K562 (cell line): ENCODE measurements at regions not wholly inside any gene's neighbourhood (a gene's known extent, or its start where the extent isn't known, plus 50 kb on each side); places are given as distances from the start of the nearest gene placed in this dataset.
A peak's percentile ranks its signal among the peaks of the same experiment; 100 is the strongest.

ENCODE experiments used
- ATAC-seq: fragments of 200-7000 bp; cut with Tn5 transposase; 3 replicates; pipeline ENCODE4 v1.9.1; 2020; ENCODE audit warnings: moderate library complexity
- BruUV-seq: library from RNA; stranded (reverse); fragments of 400-500 nt; replicated peaks from 2 replicates; lab custom pipeline; 2021; lab: Mats Ljungman, UMichigan
- CTCF ChIA-PET: fragments of 300-600 bp; formaldehyde crosslinking; extraction: SDS; loops from one replicate; lab custom pipeline; 2021; ENCODE audit warnings: low intra/inter-chr PET ratio; lab: Yijun Ruan, JAX
- POLR2A ChIA-PET: fragments of 300-600, 350-650 bp; sonication (Branson Sonifier 250); formaldehyde crosslinking; extraction: SDS; loops from one replicate; lab custom pipeline; 2021; ENCODE audit warnings: antibody characterized with exemption, inconsistent platforms; lab: Yijun Ruan, JAX
- DNase-seq, 4 experiments: peaks; one replicate each; pipeline versions ENCODE4 v3.0.0 to v3.0.0-alpha.2; 2011 to 2018; ENCODE audit warnings: low spot score in 3 of 4, mixed read lengths in 3 of 4; ENCODE audit errors: extremely low read depth in 1 of 4
- FAIRE-seq: peaks from 2 replicates; lab custom pipeline; 2011; peaks lifted over from hg19 to GRCh38; lab: Jason Lieb, UNC
- H2AFZ ChIP-seq: 2 replicates; pipeline ENCODE4 v1.6.0; 2011; ENCODE audit warnings: low read depth, low read length, control low read depth, inconsistent platforms
- H3K27ac ChIP-seq: fragments of 200-600 bp; 3 replicates; pipeline ENCODE4 v1.8.0; 2011; ENCODE audit warnings: low read depth, mild to moderate bottlenecking, control low read depth, inconsistent platforms, low read length, moderate library complexity, mixed read lengths; ENCODE audit errors: extremely low read depth
- H3K27me3 ChIP-seq, 2 experiments: fragments of 300-600 bp in 1 of 2; 2 replicates in 1 of 2; 3 replicates in 1 of 2; pipeline versions ENCODE4 v1.6.0 to v1.8.0; 2011; ENCODE audit warnings: inconsistent platforms in 2 of 2, low read length in 2 of 2, mild to moderate bottlenecking in 1 of 2, mixed read lengths in 1 of 2, moderate library complexity in 1 of 2; ENCODE audit not compliant: control insufficient read depth in 2 of 2, insufficient read depth in 2 of 2
- H3K36me3 ChIP-seq: fragments of 300-600 bp; 3 replicates; pipeline ENCODE4 v1.8.0; 2011; ENCODE audit warnings: mild to moderate bottlenecking, low read length, inconsistent platforms; ENCODE audit not compliant: control insufficient read depth, insufficient read depth
- H3K4me1 ChIP-seq, 2 experiments: fragments of 200-600 bp in 1 of 2; replicated peaks in 1 of 2; 2 replicates in 1 of 2; 3 replicates in 1 of 2; pipeline versions ENCODE4 v1.5.1 to v1.8.0; 2011; ENCODE audit warnings: inconsistent platforms in 2 of 2, low read length in 2 of 2, mild to moderate bottlenecking in 1 of 2, mixed read lengths in 1 of 2, moderate library complexity in 1 of 2; ENCODE audit not compliant: control insufficient read depth in 2 of 2, insufficient read depth in 2 of 2
- H3K4me2 ChIP-seq: 2 replicates; pipeline ENCODE4 v1.6.1; 2011; ENCODE audit warnings: low read length, control low read depth, inconsistent platforms, mixed read lengths; ENCODE audit not compliant: insufficient read depth
- H3K4me3 ChIP-seq: fragments of 200-600 bp; sonication (generic), shearing (Covaris generic); 2 replicates; pipeline ENCODE4 v1.5.1; 2016; ENCODE audit warnings: control low read depth, inconsistent platforms
- H3K79me2 ChIP-seq: fragments of 200-600 bp; 3 replicates; pipeline ENCODE4 v1.8.0; 2011; ENCODE audit warnings: low read length, inconsistent platforms; ENCODE audit not compliant: control insufficient read depth, insufficient read depth
- H3K9ac ChIP-seq, 2 experiments: 2 replicates each; pipeline versions ENCODE4 v1.6.0 to v1.6.1; 2011; ENCODE audit warnings: low read depth in 2 of 2, low read length in 2 of 2, control low read depth in 1 of 2, inconsistent platforms in 1 of 2, mild to moderate bottlenecking in 1 of 2, mixed read lengths in 1 of 2; ENCODE audit not compliant: insufficient read depth in 1 of 2
- H3K9me1 ChIP-seq: one replicate; pipeline ENCODE4 v1.6.0; 2011; ENCODE audit warnings: inconsistent platforms, mild to moderate bottlenecking, low read length, moderate library complexity; ENCODE audit not compliant: control insufficient read depth, insufficient read depth
- H3K9me3 ChIP-seq: replicated peaks from 2 replicates; pipeline ENCODE4 v1.5.1; 2011; ENCODE audit warnings: low read depth, low read length, inconsistent platforms; ENCODE audit not compliant: control insufficient read depth, insufficient read depth
- H4K20me1 ChIP-seq: replicated peaks from 2 replicates; pipeline ENCODE4 v1.6.1; 2011; ENCODE audit warnings: low read length, inconsistent platforms, mixed read lengths; ENCODE audit not compliant: control insufficient read depth, insufficient read depth
- MAFK ChIP-seq: IDR thresholded peaks from 2 replicates; pipeline ENCODE4 v1.6.1; 2011; ENCODE audit warnings: low read length, improper control_type of control experiment
- MBD1 ChIP-seq: fragments of 250-450 bp; sonication (Bioruptor Pico); IDR thresholded peaks from 2 replicates; pipeline ENCODE4 v1.8.0; 2022; ENCODE audit warnings: inconsistent platforms
- PREB ChIP-seq: sonication (generic); formaldehyde crosslinking; IDR thresholded peaks from 2 replicates; pipeline ENCODE4 v1.8.1; 2023; ENCODE audit warnings: mild to moderate bottlenecking, missing genetic modification reagents
- RBFOX2 ChIP-seq: fragments of 200-400 bp; formaldehyde crosslinking; IDR thresholded peaks from 2 replicates; pipeline ENCODE4 v1.6.1; 2017; ENCODE audit warnings: low read depth, mild to moderate bottlenecking, low read length, moderate library complexity
- SMAD4 ChIP-seq: fragments of 250-450 bp; sonication (Bioruptor Pico); conservative IDR thresholded peaks from 2 replicates; pipeline ENCODE4 v1.8.0; 2021; ENCODE audit warnings: inconsistent platforms, mild to moderate bottlenecking, moderate library complexity
- ZFX ChIP-seq: sonication (generic); formaldehyde crosslinking; IDR thresholded peaks from 2 replicates; pipeline ENCODE4 v1.8.0; 2022; ENCODE audit warnings: mild to moderate bottlenecking, missing genetic modification reagents, moderate library complexity
- ZNF24 ChIP-seq: fragments of 450-650 bp; IDR thresholded peaks from 2 replicates; pipeline ENCODE4 v1.6.1; 2016
- ZNF282 ChIP-seq: sonication (generic); formaldehyde crosslinking; IDR thresholded peaks from 2 replicates; pipeline ENCODE4 v1.8.1; 2023; ENCODE audit warnings: missing genetic modification reagents
- ZNF316 ChIP-seq: fragments of 450-650 bp; IDR thresholded peaks from 2 replicates; pipeline ENCODE4 v1.6.1; 2016
- WGBS: fragments of 100-300 bp; shearing (Covaris generic); methylation state at CpG from one replicate; pipeline ENCODE4 v1.1.6; 2016; ENCODE audit warnings: low coverage, mixed read lengths; ENCODE audit not compliant: insufficient coverage; ENCODE audit errors: missing lambda C conversion rate; 5-methylcytosine and 5-hydroxymethylcytosine counted together
- in situ Hi-C: fragments of 300-500 bp; cut with MboI; formaldehyde crosslinking; loops from 4 replicates; pipeline ENCODE4 v1.15.0; 2018; ENCODE audit warnings: inconsistent platforms, mixed read lengths
- intact Hi-C: fragments of 100-400 bp; cut with micrococcal nuclease; formaldehyde crosslinking; loops from 2 replicates; pipeline ENCODE4 v1.14.2; 2022
- TF ChIP-seq, protein P1 (sequence below): fragments of 450-650 bp; IDR thresholded peaks from 2 replicates; pipeline ENCODE4 v1.6.1; 2017; ENCODE audit warnings: antibody characterized with exemption, mild to moderate bottlenecking

DNA sequence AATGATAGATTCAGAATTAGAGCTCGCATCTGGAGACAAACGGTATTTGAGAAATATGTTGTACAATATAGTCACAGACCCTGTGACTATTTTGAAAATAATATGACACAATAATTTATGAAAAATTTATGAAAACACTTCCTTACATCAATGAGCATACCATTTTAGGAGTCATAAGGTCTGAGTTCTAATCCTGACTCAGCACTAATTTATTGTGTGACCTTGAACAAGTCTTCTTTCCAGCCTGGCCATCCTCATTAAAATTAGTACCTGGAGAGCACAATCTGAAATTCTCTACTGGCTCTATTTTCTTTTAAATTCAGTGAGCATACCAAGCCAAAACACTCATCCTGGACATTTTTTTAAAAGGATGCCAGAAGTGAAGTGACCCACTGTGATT is 622.3 kb downstream of the SMARCA1 start:
- Histone ChIP-seq H3K27me3 (no peaks in the 10 kb centered on the region), H3K4me1 (no peaks in the 10 kb centered on the region), H3K4me2 (no peak overlapping the region), H3K9me3 (no peaks in the 10 kb centered on the region), H3K36me3 (no peaks in the 10 kb centered on the region), H3K79me2 (no peaks in the 10 kb centered on the region), H2AFZ (no peak overlapping the region), H4K20me1 (no peaks in the 10 kb centered on the region), H3K4me3 (no peak overlapping the region), H3K27ac (no peak overlapping the region)
- POLR2A ChIA-PET = no interaction called here
- BruUV-seq = no TSS peak
- in situ Hi-C loops (no loop called here), intact Hi-C loops (no loop called here)
- FAIRE-seq = no peak
- TF ChIP-seq ZNF316 = peak; percentile 11; the same call in 1 of the 2 replicates
- no peak for TF ChIP-seq ZNF282 (CRISPR knock-in tag)
- peak; percentile 36; the same call in 1 of the 2 replicates for TF ChIP-seq MAFK
- no peak for TF ChIP-seq PREB (CRISPR knock-in tag)
- TF ChIP-seq, all 486 proteins: peak for 2
- WGBS = 6% methylated on average over 2 of the region's 2 CpGs
- Histone ChIP-seq H3K9me1 (no peaks in the 10 kb centered on the region), H3K9ac (no peak overlapping the region)
- CTCF ChIA-PET = no interaction called here
- DNase-seq (no peak), ATAC-seq (no peak)

DNA sequence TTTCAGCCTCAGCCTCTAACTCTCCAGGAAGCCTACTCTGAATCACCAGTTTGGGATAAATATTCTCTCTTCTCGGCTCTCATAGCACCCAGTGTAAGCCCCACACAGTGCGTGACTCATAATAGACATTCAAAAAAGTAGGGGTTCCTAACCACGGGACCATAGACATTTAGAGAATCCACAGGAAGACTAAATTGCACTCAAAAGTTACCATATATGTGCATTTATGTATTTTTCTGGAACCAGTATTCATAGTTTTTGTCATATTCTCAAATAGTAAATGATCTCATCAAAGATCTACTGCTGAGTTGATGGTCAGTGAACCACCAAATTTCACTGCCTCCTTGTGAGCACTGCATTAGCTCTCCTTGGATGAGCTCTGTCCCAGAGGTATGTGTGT is 625.7 kb downstream of the SMARCA1 start:
- H3K36me3 ChIP-seq = no peaks in the 10 kb centered on the region
- H3K27me3 ChIP-seq = no peaks in the 10 kb centered on the region
- H3K4me2 ChIP-seq = no peak overlapping the region
- no peaks in the 10 kb centered on the region for H3K4me1 ChIP-seq
- ATAC-seq (no peak), FAIRE-seq (no peak), DNase-seq (no peak)
- H3K9ac ChIP-seq = no peak overlapping the region
- no peaks in the 10 kb centered on the region for H3K79me2 ChIP-seq
- H3K9me1 ChIP-seq = no peaks in the 10 kb centered on the region
- ChIA-PET CTCF (no interaction called here), POLR2A (no interaction called here)
- 0% methylated on average over 3 of the region's 3 CpGs for WGBS
- intact Hi-C loops = no loop called here
- H4K20me1 ChIP-seq = no peaks in the 10 kb centered on the region
- no TSS peak for BruUV-seq
- no peak overlapping the region for H2AFZ ChIP-seq
- no peaks in the 10 kb centered on the region for H3K9me3 ChIP-seq
- no peak overlapping the region for H3K27ac ChIP-seq
- no peak overlapping the region for H3K4me3 ChIP-seq
- in situ Hi-C loops = no loop called here
- TF ChIP-seq MBD1 (no peak), SMAD4 (CRISPR knock-in tag) (no peak), ZFX (CRISPR knock-in tag) (no peak), RBFOX2 (no peak), ZNF24 (no peak)
- TF ChIP-seq, protein P1, sequence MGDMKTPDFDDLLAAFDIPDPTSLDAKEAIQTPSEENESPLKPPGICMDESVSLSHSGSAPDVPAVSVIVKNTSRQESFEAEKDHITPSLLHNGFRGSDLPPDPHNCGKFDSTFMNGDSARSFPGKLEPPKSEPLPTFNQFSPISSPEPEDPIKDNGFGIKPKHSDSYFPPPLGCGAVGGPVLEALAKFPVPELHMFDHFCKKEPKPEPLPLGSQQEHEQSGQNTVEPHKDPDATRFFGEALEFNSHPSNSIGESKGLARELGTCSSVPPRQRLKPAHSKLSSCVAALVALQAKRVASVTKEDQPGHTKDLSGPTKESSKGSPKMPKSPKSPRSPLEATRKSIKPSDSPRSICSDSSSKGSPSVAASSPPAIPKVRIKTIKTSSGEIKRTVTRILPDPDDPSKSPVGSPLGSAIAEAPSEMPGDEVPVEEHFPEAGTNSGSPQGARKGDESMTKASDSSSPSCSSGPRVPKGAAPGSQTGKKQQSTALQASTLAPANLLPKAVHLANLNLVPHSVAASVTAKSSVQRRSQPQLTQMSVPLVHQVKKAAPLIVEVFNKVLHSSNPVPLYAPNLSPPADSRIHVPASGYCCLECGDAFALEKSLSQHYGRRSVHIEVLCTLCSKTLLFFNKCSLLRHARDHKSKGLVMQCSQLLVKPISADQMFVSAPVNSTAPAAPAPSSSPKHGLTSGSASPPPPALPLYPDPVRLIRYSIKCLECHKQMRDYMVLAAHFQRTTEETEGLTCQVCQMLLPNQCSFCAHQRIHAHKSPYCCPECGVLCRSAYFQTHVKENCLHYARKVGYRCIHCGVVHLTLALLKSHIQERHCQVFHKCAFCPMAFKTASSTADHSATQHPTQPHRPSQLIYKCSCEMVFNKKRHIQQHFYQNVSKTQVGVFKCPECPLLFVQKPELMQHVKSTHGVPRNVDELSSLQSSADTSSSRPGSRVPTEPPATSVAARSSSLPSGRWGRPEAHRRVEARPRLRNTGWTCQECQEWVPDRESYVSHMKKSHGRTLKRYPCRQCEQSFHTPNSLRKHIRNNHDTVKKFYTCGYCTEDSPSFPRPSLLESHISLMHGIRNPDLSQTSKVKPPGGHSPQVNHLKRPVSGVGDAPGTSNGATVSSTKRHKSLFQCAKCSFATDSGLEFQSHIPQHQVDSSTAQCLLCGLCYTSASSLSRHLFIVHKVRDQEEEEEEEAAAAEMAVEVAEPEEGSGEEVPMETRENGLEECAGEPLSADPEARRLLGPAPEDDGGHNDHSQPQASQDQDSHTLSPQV = no peak
